H7 (cell line): ENCODE measurements at regions not wholly inside any gene's neighbourhood (a gene's known extent, or its start where the extent isn't known, plus 50 kb on each side); places are given as distances from the start of the nearest gene placed in this dataset.

Source experiments
- DNase-seq: peaks from one replicate; pipeline ENCODE4 v3.0.0; 2012
- H3K27me3 ChIP-seq: 2 replicates; pipeline ENCODE4 v1.6.0; 2011; ENCODE audit warnings: mild to moderate bottlenecking, low read length; ENCODE audit not compliant: control insufficient read depth, insufficient read depth
- H3K36me3 ChIP-seq: replicated peaks from 2 replicates; pipeline ENCODE4 v1.5.1; 2011; ENCODE audit warnings: low read length; ENCODE audit not compliant: control insufficient read depth, insufficient read depth
- H3K4me3 ChIP-seq: 2 replicates; pipeline ENCODE4 v1.5.1; 2011; ENCODE audit warnings: low read depth, mild to moderate bottlenecking, control low read depth, low read length, moderate library complexity; ENCODE audit not compliant: insufficient read depth

DNA sequence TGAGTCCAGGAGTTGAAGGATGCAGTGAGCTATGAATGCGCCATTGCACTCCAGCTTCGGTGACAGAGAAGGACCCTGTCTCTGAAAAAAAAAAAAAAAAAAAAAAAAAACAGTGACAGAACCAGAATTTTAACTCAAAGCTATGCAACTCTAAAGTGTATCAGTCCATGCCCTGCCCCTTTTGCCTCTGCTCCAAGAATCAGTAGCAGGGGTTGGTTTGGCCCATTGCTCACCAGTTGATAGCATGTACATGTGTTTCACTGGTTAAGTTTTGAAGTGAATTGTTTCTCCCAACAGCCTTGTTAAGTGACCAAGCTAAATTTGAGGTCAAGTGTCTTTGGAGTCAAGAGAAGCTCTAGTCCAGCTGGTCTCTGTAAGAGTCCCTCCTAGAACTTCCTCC, 245.9 kb downstream of the PLPP3 start:
- no peak overlapping the region for H3K4me3 ChIP-seq
- no peaks in the 10 kb centered on the region for H3K27me3 ChIP-seq
- no peak for DNase-seq
- H3K36me3 ChIP-seq, result no peaks in the 10 kb centered on the region

DNA sequence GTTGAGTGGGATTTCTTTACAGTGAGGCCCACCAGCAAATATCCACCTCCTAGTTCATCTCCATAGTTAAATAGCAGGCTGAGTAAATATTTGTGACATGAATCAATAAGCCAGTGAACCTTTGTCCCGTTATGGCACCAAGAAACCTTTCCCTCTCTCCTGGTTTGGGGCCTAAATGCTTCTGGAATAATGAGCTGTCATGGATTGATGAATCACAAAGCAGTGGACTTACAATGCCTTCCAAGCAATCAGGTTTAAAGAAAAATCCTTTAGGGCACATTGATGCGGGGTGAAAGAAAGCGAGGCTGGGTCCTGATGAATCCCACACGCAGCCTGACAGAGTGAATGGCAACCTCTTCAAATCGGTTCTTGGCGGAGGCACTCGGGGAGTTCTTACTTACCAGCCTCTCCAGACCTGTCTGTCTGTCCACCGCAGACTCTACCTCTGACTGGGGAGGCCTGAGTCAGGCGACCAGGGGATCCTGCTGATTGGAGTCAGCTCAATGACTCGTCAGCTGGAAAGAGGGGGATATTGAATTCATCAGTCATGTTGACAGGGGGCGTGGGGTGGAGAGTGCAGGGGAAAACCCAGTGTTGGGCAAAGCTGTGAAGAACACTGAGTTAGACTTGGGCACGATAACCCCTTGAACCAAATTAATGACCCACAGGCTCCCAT, 247.3 kb downstream of the PLPP3 start:
- no peak for DNase-seq

DNA sequence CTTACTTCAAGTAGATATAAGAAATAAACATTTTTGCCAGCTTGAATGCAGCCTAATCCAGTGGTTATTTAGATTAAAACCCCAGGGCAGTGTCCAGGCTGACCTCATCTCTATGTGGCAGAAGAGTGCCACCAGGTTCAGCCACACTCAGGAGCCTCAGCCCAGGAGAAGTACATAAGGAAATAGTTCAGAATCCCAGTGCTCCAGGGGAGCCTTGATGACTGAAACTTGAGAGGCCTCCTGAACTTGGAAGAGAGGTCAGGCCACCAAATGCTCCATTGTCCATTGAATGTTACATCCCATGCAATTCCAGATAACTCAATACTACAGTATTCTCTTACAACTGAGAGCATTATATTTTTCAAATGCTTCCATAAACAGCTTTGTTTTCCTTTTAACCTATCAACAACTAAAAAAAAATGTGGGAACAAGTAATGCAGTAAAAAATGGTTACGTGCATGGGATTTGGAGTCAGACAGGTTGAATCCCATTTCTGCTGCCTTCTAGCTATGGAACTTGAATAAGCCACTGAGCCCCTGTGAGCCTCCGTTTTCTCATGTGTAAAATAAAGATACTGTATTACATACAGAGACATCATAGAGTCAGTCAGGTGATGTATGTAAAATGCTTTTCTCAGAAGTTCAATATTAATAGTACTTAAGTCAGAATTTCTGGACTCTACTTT, 248.0 kb downstream of the PLPP3 start:
- DNase-seq, result no peak
- no peaks in the 10 kb centered on the region for H3K27me3 ChIP-seq
- no peaks in the 10 kb centered on the region for H3K36me3 ChIP-seq
- no peak overlapping the region for H3K4me3 ChIP-seq

More for the DNA sequence above, 247.3 kb downstream of the PLPP3 start:
- H3K36me3 ChIP-seq, result no peaks in the 10 kb centered on the region
- no peak overlapping the region for H3K4me3 ChIP-seq
- H3K27me3 ChIP-seq, result no peaks in the 10 kb centered on the region

DNA sequence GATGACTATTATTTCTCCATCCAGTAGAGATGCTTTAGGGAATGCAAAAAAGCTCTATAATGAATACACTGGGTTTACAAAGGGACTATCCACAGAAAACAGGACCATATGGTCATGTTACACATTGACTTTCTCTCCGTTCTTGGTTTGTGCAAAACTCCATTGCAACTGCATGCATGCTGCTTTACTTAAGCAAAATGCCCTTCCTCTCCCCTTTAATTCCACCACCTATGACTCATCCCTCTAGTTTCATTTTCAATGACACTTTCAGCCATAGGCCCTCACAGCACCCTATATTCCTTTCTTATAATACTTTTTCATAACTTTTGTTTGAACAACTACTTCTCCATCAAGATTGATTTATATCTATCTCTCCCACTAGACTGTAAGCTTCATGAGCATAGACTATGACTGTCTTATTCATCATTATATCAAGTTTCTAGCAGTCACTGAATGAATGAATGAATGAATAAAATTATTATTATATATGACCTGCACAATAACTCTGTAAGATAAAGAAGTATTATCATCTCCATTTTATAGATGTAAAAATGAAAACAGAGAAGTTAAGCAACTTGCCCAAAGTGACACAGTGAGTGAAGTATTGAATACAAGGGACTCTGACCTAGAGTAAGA, 248.9 kb downstream of the PLPP3 start:
- no peak for DNase-seq
- Histone ChIP-seq H3K4me3 (no peak overlapping the region), H3K27me3 (no peaks in the 10 kb centered on the region), H3K36me3 (no peaks in the 10 kb centered on the region)

DNA sequence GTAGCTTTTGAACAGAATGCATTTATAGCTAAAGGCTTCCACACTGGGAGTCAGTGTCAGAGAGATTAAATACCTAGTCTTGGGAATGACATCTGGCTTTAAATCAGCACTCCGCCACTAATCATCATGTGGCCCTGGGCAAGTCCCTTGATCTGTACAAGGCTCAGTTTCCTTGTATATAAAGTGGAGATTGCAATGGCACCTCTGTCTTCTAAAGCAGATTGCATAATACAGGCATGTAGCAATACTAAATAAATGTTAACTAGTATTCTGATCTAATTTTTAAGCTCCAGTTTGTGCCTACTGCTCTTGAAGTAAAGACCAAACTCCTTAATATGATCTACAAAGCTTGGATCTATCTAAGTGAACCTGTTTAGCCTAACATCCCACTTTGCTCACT, 249.4 kb downstream of the PLPP3 start:
- DNase-seq, result no peak
- Histone ChIP-seq H3K4me3 (no peak overlapping the region), H3K36me3 (no peaks in the 10 kb centered on the region), H3K27me3 (no peaks in the 10 kb centered on the region)

DNA sequence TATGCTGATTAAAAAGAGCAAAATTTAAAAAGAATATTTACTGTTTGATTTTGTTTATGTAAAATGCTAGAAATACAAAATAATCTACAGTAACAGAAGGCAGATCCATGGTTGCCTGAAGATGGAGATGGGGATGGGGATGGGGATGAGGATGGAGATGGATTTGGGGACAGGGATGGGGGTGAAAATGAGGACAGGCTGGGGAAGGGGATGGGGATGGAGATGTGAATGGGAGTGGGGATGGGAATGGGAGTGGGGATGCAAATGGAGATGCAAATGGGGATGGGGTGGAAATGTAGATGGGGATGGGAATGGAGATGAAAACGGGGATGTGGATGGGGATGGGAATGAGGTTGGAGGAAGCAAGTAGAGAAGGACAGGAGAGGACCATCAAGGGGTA, 252.2 kb downstream of the PLPP3 start:
- Histone ChIP-seq H3K36me3 (no peaks in the 10 kb centered on the region), H3K4me3 (no peak overlapping the region), H3K27me3 (no peaks in the 10 kb centered on the region)
- no peak for DNase-seq

DNA sequence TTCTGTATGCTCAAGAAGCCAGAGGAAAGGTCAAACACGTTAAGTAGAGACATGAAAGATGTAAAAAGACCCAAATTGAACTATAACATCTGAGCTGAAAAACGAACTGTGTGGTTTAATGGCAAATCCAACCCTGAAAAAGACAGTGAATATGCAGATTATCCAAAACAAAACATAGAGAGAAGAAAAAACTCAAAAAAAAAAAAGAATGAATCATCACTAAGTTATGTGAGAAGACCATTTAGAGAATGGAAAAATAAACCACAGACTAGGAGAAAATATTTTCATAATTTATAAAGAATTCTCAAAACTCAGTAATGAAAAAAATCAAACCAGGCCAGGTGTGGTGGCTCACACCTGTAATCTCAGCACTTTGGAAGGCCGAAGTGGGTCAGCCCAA, 253.3 kb downstream of the PLPP3 start:
- no peaks in the 10 kb centered on the region for H3K27me3 ChIP-seq
- H3K4me3 ChIP-seq, result no peak overlapping the region
- no peak for DNase-seq
- H3K36me3 ChIP-seq, result no peaks in the 10 kb centered on the region

DNA sequence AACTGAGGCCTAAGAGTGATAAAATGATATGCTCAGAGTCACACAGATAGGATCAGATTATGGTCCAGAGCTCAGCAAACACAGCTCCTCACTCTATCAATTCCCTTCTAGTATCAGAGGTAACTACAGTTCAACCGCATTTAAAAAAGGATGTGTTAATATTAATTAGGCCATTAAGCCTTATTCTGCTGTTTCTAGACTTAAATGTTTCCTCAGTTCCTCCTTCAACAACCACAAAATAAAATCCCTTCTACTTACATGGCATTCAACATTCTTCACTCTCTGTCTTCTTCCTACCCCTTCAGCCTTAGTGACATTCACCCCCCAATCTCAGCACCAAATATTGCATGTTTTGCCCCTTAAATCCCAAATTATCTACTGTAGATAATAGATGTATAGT, 254.9 kb downstream of the PLPP3 start:
- Histone ChIP-seq H3K4me3 (no peak overlapping the region), H3K36me3 (no peaks in the 10 kb centered on the region), H3K27me3 (no peaks in the 10 kb centered on the region)
- no peak for DNase-seq

DNA sequence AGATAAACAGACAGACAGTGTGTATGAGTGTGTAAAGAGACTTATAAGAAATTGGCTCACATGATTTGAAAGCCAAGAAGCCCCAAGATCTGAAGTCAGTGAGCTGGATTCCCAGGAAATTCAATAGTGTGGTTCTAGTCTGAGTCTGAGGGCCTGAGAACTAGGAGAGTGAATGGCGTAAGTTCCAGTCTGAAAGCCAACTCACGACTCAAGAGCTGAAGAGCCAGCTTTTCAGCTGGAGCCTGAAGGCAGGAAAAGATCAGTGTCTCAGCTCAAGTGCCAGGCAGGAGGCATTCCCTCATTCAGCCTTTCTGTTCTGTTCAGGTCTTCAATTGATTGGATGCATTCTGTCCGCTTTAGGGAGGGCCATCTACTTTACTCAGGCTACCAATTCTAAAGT, 257.2 kb downstream of the PLPP3 start:
- DNase-seq, result no peak
- Histone ChIP-seq H3K27me3 (no peaks in the 10 kb centered on the region), H3K4me3 (no peak overlapping the region), H3K36me3 (no peaks in the 10 kb centered on the region)

DNA sequence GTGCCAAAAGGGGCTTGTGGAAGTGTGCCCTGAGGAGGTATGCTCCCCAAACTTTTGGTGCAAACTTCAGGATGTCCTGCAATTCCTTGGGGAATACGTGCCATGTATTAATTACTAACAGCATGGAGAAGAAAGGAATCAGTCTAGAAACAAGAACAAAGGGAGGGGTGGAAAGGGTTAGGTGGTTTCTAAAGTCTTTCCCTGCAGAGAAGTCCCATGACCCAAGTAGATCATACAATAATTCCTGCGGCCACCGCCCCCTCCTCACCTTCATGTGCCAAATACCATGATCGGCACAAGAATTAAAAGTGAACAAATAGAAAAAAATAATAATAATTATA, 258.2 kb downstream of the PLPP3 start:
- no peaks in the 10 kb centered on the region for H3K36me3 ChIP-seq
- no peak for DNase-seq
- H3K27me3 ChIP-seq, result no peaks in the 10 kb centered on the region
- no peak overlapping the region for H3K4me3 ChIP-seq

DNA sequence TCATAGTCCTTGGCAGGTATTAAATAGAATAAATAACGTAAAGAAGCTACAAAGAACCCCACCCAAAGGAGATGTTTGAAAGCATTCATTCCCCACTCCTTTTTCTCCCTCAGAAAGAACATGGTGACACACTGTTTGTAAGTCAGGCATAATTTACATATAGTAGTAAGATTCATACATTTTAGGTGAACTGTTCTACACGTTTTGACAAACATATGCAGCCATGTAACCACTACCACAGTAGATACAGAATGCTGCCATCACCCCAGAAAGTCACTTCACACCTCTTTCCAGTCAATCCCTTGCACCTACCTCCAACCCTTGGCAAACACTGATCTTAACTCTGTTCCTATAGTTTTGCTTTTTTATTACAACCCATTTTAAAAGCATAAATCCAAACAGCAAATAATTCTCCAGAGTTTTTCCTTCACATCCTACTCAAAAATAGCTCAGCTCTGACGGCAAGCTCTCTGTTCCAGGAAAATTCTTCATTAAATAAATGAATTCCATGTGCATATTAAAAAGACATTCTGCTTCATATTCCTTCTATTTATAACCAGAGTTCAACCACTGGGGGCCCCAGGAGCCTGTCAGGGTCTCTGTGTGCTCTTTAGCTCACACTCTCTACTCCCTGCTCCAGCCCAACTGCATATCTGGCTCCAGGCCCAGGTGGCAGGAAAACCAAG, 258.8 kb downstream of the PLPP3 start:
- DNase-seq, result no peak
- H3K4me3 ChIP-seq, result no peak overlapping the region
- no peaks in the 10 kb centered on the region for H3K36me3 ChIP-seq
- H3K27me3 ChIP-seq, result no peaks in the 10 kb centered on the region

DNA sequence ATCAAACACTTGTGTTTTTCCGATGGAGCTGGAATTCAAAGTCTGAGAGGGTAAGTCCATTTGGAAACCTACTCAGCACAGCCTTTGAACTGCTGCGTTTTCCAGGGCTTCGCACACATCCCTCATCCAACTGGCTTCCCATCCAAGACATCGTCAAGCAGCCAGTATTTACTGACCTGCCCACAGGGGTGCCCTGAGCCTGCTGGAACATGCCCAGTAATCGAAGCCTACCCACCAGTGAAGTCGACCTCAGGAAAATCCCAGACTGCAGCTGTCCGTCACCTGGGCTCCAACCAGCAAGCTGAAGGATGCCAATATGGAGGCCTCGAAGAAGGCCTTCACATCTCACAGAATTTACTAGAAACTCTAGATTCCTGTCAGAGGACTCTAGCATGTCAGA, 261.6 kb downstream of the PLPP3 start:
- no peak for DNase-seq
- Histone ChIP-seq H3K4me3 (no peak overlapping the region), H3K36me3 (no peaks in the 10 kb centered on the region), H3K27me3 (no peaks in the 10 kb centered on the region)

DNA sequence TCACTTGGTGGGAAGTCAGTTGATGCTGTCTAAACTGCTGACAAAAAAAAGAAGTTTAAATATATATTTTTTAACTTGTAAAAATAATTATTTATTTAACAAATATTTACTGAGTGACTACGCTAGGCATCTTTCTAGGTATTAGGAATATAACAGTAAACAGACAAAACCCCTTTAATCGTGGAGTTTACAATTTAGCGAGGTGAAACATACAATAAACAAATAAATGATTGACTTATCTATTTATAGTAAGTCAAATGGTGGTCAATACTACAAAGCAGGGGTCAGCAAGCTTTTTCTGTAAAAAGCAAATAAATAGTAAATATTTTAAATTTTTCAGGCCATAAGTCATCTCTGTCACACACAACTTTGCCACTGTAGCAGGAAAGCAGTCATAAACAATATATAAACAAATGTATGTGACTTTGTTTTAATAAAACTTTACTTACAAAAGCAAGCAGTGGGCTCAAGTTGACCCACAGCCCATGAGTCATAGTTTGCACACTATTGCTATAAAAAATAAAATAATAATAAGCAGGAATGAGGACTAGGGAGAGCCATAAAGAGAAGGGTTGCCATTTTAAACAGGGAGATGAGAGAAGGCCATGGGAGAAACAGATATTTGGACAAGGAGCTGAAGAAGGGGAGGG, 263.9 kb downstream of the PLPP3 start:
- Histone ChIP-seq H3K4me3 (no peak overlapping the region), H3K36me3 (no peaks in the 10 kb centered on the region), H3K27me3 (no peaks in the 10 kb centered on the region)
- DNase-seq, result no peak

DNA sequence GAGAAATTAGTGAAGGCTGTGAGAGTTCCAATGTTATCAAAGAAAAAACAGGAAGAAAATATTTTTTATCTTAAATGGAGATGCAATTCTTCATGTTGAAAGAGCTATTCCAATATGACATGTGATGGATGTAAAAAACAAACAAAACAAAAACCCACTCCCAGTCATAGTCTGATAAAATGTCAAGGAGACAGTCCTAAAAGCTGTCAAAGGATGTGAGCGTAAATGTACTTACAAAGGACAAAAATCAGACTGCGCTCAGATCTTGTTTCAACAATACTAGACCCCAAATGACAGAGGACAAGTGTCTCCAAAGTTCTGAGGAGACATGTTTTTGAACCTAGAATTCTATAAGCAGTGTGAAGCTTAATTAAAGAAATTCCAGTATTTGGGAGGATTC, 265.8 kb downstream of the PLPP3 start:
- DNase-seq, result no peak
- no peaks in the 10 kb centered on the region for H3K27me3 ChIP-seq
- H3K4me3 ChIP-seq, result no peak overlapping the region
- H3K36me3 ChIP-seq, result no peaks in the 10 kb centered on the region
